MM.1S (cell line): ENCODE measurements at regions not wholly inside any gene's neighbourhood (a gene's known extent, or its start where the extent isn't known, plus 50 kb on each side); places are given as distances from the start of the nearest gene placed in this dataset.

Experiments
- CTCF ChIP-seq: fragments of 300-600 bp; sonication (generic); IDR thresholded peaks from 2 replicates; pipeline ENCODE4 v1.5.1; 2016; ENCODE audit warnings: antibody characterized with exemption, low read length, mixed read lengths
- EZH2 ChIP-seq: fragments of 300-600 bp; sonication (generic); optimal IDR thresholded peaks from 2 replicates; pipeline ENCODE3; 2017; ENCODE audit warnings: low read depth, mild to moderate bottlenecking, antibody characterized with exemption, low read length, mixed read lengths

- TF ChIP-seq CTCF (no peak), EZH2 (no peak)
These were observed 52.0 kb upstream of the PRELID3B start for GRCh38 chr20:59094576-59094975.
